ENCODE measurements at regions not wholly inside any gene's neighbourhood (a gene's known extent, or its start where the extent isn't known, plus 50 kb on each side); places are given as distances from the start of the nearest gene placed in this dataset.
"Not testable (repeated sequence)": the region's sequence is repeated elsewhere in the genome, so short reads cannot be mapped to it uniquely, and the experiment has no call there.

DNA sequence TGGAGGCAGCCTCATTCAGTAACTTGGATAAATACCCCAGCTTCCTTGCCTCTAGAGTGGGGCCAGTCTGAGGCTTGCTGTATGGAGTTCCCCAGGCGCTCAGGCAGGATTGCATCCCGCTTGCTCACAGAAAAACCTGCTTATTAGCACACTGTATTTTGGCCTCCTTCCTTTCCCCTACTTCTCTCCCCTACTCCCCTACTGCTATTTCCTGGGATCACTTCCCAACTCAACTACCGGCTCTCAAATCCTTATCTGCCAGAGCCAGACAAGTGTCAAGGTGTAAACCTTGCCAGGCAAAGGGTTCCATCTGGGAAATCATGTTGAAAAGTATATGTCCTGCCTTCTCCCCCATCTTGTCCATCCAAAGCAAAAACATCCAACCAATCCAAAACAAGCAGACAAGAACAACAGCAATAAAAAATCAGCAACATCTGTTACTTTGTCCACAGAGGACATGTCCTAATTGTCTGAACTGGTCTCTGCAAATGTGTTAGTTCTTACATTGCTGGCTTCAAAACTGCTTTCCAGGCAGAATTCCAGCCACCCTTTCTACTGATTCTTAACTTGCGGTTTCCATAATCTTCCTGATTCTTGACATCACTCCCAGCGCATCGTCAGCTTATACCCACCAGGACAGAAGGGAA, 164.1 kb upstream of the SEMA6A start:
- DNase-seq (ENCODE audit: low spot score), result no peak

- DNase-seq (ENCODE audit: low spot score), result no peak
Measured at GRCh38 chr5:116738239-116738614, 163.6 kb upstream of the SEMA6A start.

- DNase-seq (ENCODE audit: low spot score), result no peak
Measured at GRCh38 chr5:116736671-116737070, 162.0 kb upstream of the SEMA6A start.

DNA sequence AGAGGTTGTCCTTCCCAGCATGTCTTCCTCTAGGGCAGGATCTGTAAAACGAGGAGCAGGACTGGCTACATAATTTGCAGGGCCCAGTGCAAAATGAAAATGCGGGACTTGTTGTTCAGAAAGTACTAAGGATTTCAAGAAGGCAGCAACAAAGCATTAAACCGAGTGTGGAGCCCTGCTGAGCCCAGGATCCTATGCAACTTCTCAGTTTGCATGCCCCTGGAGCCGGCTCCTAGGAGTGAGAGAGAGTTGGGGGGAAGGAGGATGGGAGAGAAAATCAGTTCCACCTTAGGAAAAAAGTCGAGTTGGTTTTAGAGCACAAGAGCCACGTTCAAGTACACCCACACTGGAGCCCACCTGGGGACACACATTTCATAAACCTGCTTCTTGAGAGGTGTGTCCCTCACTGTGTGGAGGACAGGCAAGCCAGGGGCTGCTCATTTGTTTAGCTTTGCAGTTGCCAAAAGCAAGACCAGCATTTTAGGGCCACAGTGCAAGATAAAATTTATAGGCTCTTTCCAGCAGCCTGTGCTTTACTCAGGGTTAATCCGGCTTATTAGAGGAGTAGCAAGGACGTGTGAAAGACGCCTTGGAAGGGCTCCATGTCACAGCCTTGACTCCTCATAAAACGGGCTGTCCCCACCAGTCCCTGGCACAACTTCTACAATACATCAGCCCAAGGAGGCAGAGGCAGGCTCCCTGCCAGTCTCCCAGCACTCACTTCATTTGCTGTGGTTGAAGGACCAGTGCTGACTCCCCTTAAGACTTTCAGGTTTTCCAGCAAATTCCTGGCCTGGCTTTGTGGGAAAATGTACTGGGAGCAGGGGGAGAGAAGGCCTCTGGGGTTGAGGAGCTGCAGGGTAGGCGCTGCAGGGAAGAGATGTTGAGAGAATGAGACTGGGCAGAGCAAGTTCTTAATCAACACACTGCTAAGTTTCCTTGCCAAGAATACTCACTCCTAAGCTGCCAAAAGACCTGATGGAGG, 159.7 kb upstream of the SEMA6A start:
- DNase-seq (ENCODE audit: low spot score), result no peak

DNA sequence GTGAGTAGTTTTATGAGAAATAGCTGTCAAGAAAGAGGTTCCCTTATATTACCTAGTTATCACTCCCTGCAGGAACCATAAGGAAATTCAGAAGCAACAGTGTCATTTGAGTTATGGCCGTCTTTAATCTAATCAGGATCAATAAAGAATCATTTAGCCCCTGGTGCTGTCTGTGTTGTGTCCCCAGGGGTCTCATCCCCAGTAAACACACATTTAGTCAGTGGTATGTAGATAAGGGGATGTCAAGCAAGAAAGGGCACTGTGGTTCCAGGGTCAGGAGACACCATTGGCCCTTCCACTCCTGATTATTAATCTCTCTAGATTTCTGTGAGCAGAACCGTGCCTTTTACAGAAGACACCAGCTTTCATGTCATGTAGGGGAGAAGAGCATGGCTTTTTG, 158.0 kb upstream of the SEMA6A start:
- DNase-seq (ENCODE audit: low spot score), result no peak

DNA sequence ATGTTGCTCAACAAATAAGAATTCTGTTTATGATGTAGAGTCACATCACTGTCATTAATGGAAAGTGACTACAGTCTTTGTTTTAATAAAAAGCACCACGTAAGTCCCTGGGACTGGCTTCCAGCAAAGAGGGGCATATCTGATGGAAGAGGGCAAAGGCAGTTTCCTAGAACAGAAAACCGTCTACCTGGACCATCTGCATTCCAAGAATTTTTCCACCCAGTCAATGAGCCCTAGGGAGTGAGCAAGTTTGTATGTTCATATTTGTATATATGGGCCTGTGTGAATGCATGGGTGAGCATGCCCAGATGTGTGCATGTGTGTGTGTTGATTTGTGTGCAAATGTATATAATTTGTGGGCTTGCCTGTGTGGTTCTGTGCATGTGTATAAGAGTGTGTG, 156.8 kb upstream of the SEMA6A start:
- DNase-seq (ENCODE audit: low spot score), result no peak

DNA sequence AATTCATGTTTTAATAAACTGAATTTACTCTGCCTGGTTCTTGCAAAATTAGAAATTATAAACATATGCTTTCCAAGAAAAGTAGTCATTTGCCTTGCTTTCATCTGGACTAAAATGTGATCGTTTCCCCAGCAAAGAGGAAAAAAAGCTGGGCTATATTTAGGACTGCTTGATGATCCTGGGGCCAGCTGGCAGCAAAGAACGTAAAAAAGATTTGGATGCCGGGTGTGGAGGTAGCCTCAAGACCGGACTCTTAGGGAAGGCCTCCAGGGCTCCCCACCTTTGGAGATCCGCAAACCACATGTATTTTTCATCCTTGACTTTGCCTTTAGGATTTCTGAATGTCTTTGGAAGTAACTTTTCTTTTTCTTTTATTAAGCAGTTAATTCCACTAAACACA, 156.1 kb upstream of the SEMA6A start:
- DNase-seq (ENCODE audit: low spot score), result no peak

DNA sequence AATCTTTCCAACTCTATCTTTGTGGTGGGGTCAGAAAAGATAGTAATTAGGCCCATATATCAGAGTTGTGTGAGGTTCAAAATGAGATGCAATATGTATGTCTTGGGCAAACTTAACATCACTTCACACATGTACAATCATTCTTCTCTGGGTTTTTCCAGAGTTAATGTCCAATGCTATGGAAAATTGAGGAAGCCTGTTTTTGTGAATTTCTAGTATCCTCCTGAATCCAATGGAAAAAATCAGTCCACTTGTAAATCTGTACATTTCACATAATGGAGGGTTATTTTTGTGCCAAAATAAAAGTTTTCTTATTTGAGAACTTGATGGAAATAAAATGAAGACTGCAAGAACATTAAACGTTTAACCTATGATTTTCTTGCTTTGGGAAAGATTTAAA, 155.6 kb upstream of the SEMA6A start:
- DNase-seq (ENCODE audit: low spot score), result no peak

DNA sequence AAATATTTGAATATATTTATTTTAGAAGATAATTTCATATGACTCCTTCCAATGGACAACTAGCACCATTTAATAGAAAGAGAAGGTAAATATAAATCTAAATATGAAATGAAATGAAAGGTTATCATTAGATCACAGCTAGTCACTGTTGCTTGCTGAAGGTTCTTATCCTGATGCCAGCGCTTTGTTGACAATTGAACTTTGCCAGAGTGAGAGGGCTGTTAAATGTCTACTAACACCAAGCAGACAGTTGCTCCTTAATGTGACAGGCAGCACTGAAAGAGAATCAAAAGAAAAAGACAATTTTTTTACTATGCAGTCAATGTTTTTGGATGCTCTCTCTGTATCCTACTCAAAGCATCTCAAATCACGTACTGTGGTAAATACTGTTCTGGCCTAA, 152.6 kb upstream of the SEMA6A start:
- no peak for DNase-seq (ENCODE audit: low spot score)

DNA sequence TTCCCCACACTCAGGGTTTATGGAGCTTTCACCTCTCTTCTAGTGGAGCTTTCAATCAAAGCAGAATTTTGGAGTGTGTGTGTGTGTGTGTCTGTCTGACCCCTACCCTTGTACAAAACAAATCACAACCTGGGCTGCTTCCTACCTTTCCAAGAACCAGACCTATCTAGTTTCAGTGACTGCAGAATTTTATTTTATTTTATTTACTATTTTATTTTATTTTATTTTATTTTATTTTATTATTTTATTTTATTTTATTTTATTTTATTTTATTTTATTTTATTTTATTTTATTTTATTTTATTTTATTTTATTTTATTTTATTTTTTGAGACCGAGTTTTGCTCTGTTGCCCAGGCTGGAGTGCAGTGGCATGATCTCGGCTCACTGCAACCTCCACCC, 151.6 kb upstream of the SEMA6A start:
- not testable (repeated sequence) for DNase-seq (ENCODE audit: low spot score)

- DNase-seq (ENCODE audit: low spot score), result no peak
Measured at GRCh38 chr5:116724971-116725370, 150.3 kb upstream of the SEMA6A start.

GRCh38 chr5:116722651-116723050, 148.0 kb upstream of the SEMA6A start:
- no peak for DNase-seq (ENCODE audit: low spot score)

- DNase-seq (ENCODE audit: low spot score), result no peak
Measured at GRCh38 chr5:116719106-116719505, 144.5 kb upstream of the SEMA6A start.

GRCh38 chr5:116718317-116718716, 143.7 kb upstream of the SEMA6A start:
- no peak for DNase-seq (ENCODE audit: low spot score)

- DNase-seq (ENCODE audit: low spot score), result no peak
Measured at GRCh38 chr5:116709082-116709481, 134.5 kb upstream of the SEMA6A start.

DNA sequence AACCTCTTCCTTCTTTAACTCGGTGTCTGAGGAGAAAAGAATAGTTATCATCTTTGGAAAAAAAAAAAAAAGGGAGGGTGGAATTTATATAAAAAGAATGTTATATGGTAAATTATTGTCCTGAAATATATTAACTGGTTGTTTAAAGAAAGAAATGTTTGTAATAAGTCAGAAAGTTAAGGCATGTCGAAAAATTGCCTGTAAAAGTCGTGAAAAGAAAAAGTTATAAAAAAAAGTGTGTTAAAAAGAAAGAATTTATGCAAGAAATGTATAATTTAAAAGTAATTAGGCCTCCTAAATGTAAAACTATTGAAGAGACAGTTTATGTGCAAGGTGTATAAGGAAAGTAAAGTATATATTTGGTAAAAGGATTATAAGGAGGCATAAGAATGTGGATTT, 130.5 kb upstream of the SEMA6A start:
- not testable (repeated sequence) for DNase-seq (ENCODE audit: low spot score)

GRCh38 chr5:116703941-116704340, 129.3 kb upstream of the SEMA6A start:
- no peak for DNase-seq (ENCODE audit: low spot score)

DNA sequence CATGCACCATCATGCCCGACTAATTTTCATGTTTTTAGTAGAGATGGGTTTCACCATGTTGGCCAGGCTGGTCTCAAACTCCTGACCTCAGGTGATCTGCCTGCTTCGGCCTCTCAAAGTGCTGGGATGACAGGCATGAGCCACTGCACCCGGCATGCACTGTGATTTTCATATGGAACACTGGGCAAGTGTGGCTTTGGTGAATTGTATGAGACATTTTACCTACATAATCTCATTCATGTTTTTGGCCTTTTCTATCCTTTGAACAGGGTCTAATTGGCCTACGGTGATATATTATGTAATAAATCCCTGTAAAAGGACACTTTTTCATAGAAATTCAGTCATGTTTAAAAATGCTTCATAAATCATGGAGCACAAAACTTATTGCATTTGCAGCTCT, 128.7 kb upstream of the SEMA6A start:
- no peak for DNase-seq (ENCODE audit: low spot score)

GRCh38 chr5:116702776-116703175, 128.2 kb upstream of the SEMA6A start:
- DNase-seq (ENCODE audit: low spot score), result no peak

DNA sequence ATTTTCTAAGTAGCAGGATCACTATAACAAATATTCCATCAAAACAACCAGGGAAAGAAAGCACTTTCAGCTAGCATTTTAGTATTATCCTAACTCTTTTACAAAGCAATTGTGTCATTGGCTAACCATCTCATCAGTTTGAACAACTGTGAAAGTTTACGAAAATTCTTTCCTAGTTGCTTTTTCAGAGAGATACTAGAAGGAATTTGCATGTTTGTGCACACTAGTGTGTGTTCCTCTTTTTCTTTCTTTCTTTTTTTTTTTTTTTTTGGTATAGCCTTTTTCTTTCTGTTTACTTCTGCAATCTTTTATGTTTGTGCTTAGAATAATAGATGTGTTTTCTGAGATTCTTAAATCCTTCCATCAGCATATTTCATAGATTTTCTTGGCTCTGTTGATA, 124.7 kb upstream of the SEMA6A start:
- no peak for DNase-seq (ENCODE audit: low spot score)

DNA sequence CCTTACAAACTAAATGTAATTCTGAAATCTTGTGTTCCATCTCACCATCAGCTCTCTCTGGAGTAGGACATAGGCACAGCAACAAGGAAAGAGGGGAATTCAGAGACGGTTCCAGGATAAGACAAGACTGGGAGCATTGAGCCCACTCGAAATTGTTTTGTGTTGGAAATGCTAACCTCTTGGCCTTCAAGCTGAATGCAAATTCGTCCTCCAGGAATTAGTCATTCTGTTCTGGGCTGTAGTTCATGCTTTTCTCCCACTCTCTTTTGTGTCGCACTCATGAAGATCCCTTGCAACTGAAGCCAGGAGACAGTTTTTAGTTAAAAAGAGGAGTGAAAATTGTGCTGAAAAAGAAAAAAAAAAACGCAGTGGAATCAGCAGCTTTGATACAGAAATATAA, 121.7 kb upstream of the SEMA6A start:
- DNase-seq (ENCODE audit: low spot score), result no peak

GRCh38 chr5:116695681-116696080, 121.1 kb upstream of the SEMA6A start:
- no peak for DNase-seq (ENCODE audit: low spot score)

DNA sequence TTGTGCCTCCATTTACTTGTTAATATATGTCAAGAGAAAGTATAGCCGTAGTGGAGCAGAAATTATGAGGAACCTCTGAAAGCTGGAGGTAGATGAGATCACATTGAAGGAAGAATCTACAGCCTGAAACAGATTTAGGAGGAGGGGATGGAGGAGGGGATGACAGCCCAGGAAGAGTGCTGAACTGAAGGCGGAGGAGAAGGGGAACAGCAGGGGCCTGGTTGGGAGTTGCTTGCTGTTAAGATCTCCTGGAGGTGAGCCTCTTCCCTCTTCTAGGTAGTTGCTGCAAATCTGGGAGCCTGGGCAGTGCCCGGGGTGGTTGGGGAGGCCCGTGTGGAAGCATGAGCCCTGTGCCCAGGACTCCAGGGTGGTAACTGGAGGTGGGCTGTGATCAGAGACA, 111.8 kb upstream of the SEMA6A start:
- DNase-seq (ENCODE audit: low spot score), result no peak

DNA sequence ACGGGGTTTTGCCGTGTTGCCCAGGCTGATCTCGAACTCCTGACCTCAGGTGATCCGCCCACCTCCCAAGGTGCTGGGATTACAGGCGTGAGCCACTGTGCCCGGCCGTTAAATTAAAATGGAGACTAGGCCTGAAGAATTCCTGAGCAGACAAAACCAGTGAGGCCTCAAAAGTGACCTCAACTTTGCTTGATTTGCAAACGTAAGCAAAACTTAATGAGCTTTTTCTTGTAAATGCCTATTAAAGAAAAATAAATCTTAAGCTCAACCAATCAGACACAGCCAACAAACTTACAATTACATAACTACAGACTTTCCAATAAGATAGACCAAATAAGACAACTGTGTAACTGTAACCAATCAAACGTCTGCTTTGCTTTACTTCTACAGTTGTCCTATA, 111.3 kb upstream of the SEMA6A start:
- DNase-seq (ENCODE audit: low spot score), result no peak
